ENCODE measurements at regions not wholly inside any gene's neighbourhood (a gene's known extent, or its start where the extent isn't known, plus 50 kb on each side); places are given as distances from the start of the nearest gene placed in this dataset.

- TF ChIP-seq CTCF (IDR thresholded peaks at IDR 0.05) (no peak), POLR2A (IDR thresholded peaks at IDR 0.05) (no peak)
Observed at GRCh38 chr11:33525789-33526188, 174.8 kb downstream of the C11orf91 start.

Measured in adrenal gland (tissue), 5 donors.